Vagina (tissue), 2 donors: ENCODE measurements at regions not wholly inside any gene's neighbourhood (a gene's known extent, or its start where the extent isn't known, plus 50 kb on each side); places are given as distances from the start of the nearest gene placed in this dataset.

Source experiments
- POLR2AphosphoS5 ChIP-seq, 2 donors: sonication (generic); formaldehyde crosslinking; IDR thresholded peaks; one replicate each; pipeline ENCODE4 v1.9.0; 2017; ENCODE audit warnings: antibody characterized with exemption in 2 of 2, mild to moderate bottlenecking in 2 of 2, low read depth in 1 of 2; ENCODE audit not compliant: insufficient read depth in 1 of 2
- TF ChIP-seq, protein P1 (sequence below), 3 experiments: fragments of 450-650 bp in 2 of 3; fragments of 200-600 bp in 1 of 3; sonication (generic) in 1 of 3; IDR thresholded peaks; one replicate each; pipeline ENCODE4 v1.5.1; 2017 to 2019; ENCODE audit warnings: antibody characterized with exemption in 3 of 3, mild to moderate bottlenecking in 2 of 3, moderate library complexity in 2 of 3

DNA sequence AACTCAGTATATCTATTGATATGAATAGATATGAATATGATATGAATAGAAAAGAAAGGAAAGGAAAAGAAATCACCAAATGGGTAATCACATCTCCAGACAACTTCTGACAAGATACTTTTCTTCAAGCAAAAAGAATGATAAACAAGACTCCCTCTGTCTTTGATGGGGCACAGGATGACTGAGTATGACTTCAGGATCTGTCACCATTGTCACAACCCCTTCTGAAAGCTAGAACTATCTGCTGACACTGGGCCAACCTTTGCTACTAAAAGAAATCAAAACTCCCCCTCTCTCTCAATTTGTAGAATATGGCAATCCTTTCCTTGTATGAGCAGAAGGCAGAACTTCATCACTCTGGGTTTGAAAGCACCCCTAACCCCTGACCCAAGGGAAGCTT lies 267.2 kb upstream of the RASGEF1B start:
- TF ChIP-seq, protein P1, sequence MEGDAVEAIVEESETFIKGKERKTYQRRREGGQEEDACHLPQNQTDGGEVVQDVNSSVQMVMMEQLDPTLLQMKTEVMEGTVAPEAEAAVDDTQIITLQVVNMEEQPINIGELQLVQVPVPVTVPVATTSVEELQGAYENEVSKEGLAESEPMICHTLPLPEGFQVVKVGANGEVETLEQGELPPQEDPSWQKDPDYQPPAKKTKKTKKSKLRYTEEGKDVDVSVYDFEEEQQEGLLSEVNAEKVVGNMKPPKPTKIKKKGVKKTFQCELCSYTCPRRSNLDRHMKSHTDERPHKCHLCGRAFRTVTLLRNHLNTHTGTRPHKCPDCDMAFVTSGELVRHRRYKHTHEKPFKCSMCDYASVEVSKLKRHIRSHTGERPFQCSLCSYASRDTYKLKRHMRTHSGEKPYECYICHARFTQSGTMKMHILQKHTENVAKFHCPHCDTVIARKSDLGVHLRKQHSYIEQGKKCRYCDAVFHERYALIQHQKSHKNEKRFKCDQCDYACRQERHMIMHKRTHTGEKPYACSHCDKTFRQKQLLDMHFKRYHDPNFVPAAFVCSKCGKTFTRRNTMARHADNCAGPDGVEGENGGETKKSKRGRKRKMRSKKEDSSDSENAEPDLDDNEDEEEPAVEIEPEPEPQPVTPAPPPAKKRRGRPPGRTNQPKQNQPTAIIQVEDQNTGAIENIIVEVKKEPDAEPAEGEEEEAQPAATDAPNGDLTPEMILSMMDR (IDR thresholded peaks at IDR 0.05): no peak
- no peak for TF ChIP-seq POLR2AphosphoS5 (IDR thresholded peaks at IDR 0.05; ENCODE audit: insufficient read depth in 1 of 2, low read depth in 1 of 2)
